Middle frontal gyrus (tissue), 1 donor: ENCODE measurements at regions not wholly inside any gene's neighbourhood (a gene's known extent, or its start where the extent isn't known, plus 50 kb on each side); places are given as distances from the start of the nearest gene placed in this dataset.

Experiments
- DNase-seq: peaks from one replicate; pipeline ENCODE4 v3.0.0-alpha.2; 2015; ENCODE audit warnings: low spot score; ENCODE audit errors: extremely low spot score

- no peak for DNase-seq
Measured at GRCh38 chr1:218971156-218971555, 202.5 kb upstream of the LYPLAL1 start.

GRCh38 chr1:218980881-218981280 lies 192.8 kb upstream of the LYPLAL1 start:
- DNase-seq, result no peak

GRCh38 chr1:218982482-218982881 lies 191.2 kb upstream of the LYPLAL1 start:
- DNase-seq, result no peak

GRCh38 chr1:218983433-218983832 lies 190.2 kb upstream of the LYPLAL1 start:
- no peak for DNase-seq

- no peak for DNase-seq
Measured at GRCh38 chr1:218983848-218984247, 189.8 kb upstream of the LYPLAL1 start.

GRCh38 chr1:218985424-218985984 lies 188.2 kb upstream of the LYPLAL1 start:
- no peak for DNase-seq

- no peak for DNase-seq
Measured at GRCh38 chr1:218986816-218987215, 186.9 kb upstream of the LYPLAL1 start.

- no peak for DNase-seq
Measured at GRCh38 chr1:218990019-218990418, 183.7 kb upstream of the LYPLAL1 start.

GRCh38 chr1:218991089-218991488 lies 182.6 kb upstream of the LYPLAL1 start:
- no peak for DNase-seq

GRCh38 chr1:218994615-218995014 lies 179.1 kb upstream of the LYPLAL1 start:
- no peak for DNase-seq

GRCh38 chr1:218995091-218995665 lies 178.5 kb upstream of the LYPLAL1 start:
- no peak for DNase-seq

GRCh38 chr1:218996362-218996761 lies 177.3 kb upstream of the LYPLAL1 start:
- DNase-seq, result no peak

- DNase-seq, result no peak
Measured at GRCh38 chr1:219000005-219000404, 173.7 kb upstream of the LYPLAL1 start.

- no peak for DNase-seq
Measured at GRCh38 chr1:219000631-219001030, 173.0 kb upstream of the LYPLAL1 start.

- DNase-seq, result no peak
Measured at GRCh38 chr1:219010720-219011119, 163.0 kb upstream of the LYPLAL1 start.

GRCh38 chr1:219020386-219020785 lies 153.3 kb upstream of the LYPLAL1 start:
- no peak for DNase-seq

- no peak for DNase-seq
Measured at GRCh38 chr1:219020846-219021245, 152.8 kb upstream of the LYPLAL1 start.

GRCh38 chr1:219027146-219027673 lies 146.5 kb upstream of the LYPLAL1 start:
- no peak for DNase-seq

GRCh38 chr1:219031809-219032208 lies 141.9 kb upstream of the LYPLAL1 start:
- DNase-seq, result no peak

GRCh38 chr1:219038398-219038797 lies 135.3 kb upstream of the LYPLAL1 start:
- no peak for DNase-seq

GRCh38 chr1:219039017-219039681 lies 134.5 kb upstream of the LYPLAL1 start:
- no peak for DNase-seq

GRCh38 chr1:219039682-219040154 lies 134.0 kb upstream of the LYPLAL1 start:
- DNase-seq, result no peak

GRCh38 chr1:219040291-219040690 lies 133.4 kb upstream of the LYPLAL1 start:
- DNase-seq, result no peak
